Activated CD4-positive, alpha-beta T cell treated with anti-CD3 and anti-CD28 coated beads, Interleukin-2, Interleukin-4, amounts not matched to agents 100 ng/mL and 50 ng/mL, durations not matched to agents 16 hours and 8 hours (primary cell): ENCODE measurements at regions not wholly inside any gene's neighbourhood (a gene's known extent, or its start where the extent isn't known, plus 50 kb on each side); places are given as distances from the start of the nearest gene placed in this dataset.

ENCODE experiments used
- DNase-seq: peaks from one replicate; pipeline ENCODE4 v3.0.0-alpha.2; 2020; ENCODE audit warnings: low spot score

DNA sequence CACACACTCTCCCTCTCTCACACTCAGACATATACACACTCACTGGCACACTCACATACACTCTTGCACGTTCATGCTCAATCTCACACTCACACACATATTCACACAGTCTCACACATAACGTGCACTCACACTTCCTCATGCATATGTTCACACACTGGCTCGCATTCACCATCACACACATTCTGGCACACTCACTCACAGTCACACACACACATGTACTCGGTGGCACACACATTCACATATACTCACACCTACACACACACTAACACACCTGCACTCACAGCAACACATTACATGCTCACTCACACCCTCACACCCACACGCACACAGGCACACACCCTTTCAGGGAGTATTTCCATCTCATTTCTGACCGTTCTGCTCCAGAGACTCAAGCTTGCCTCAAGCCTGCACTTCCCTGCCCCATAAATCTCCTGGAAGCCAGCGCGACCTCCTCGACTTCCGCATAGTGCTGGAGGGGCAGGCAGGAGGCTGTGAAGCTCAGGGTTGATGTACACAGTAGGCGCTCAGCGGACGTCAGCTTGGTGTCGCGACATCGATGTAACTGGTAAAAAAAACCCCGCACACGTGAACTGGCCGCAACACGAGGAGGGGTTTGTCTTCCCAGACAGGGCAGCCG lies 66.7 kb upstream of the FOXF1 start:
- no peak for DNase-seq

GRCh38 chr16:86444261-86444660 lies 66.1 kb upstream of the FOXF1 start:
- DNase-seq, result no peak

GRCh38 chr16:86444661-86445060 lies 65.7 kb upstream of the FOXF1 start:
- no peak for DNase-seq

GRCh38 chr16:86446279-86446678 lies 64.0 kb upstream of the FOXF1 start:
- no peak for DNase-seq

DNA sequence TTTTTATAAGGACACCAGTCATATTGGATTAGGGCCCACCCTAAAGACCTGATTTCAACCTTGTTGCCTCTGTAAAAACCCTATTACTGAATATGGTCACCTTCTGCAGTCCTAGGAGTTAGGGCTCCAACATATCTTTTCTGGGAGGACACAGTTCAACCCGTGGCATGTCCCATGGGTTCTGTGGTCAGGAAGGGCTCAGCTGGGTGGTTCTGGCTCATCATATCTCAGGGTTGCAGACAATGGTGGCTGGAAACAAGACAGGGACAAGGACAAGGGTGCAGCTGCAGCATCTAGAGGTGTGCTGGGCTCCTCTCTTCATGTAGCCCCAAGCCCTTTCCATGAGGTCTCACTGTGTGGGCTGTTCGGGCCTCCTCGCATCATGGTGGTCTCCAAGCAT lies 63.1 kb upstream of the FOXF1 start:
- DNase-seq, result no peak

- DNase-seq, result no peak
Observed at GRCh38 chr16:86448306-86448890, 61.9 kb upstream of the FOXF1 start.

GRCh38 chr16:86449446-86450095 lies 60.8 kb upstream of the FOXF1 start:
- DNase-seq, result no peak

- no peak for DNase-seq
Observed at GRCh38 chr16:86450691-86451090, 59.6 kb upstream of the FOXF1 start.

DNA sequence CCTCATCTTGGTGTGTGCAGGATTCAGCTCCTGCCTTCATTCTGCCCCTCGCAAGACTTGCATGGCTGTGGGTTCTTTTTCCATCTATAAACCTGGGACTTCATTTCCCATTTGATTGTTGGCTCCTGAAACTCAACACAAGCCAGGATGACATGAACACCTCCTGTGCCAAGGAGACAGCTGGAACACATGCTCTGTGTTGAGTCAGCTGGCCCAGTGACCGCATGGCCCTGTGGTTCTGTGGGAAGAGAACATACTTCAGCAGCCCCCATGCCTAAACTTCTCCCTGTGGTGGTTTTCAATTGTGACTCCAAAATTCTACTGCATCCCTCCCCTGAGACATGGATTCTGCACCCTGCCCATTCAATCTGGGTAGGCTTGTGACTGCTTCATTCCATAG lies 57.9 kb upstream of the FOXF1 start:
- DNase-seq, result no peak

DNA sequence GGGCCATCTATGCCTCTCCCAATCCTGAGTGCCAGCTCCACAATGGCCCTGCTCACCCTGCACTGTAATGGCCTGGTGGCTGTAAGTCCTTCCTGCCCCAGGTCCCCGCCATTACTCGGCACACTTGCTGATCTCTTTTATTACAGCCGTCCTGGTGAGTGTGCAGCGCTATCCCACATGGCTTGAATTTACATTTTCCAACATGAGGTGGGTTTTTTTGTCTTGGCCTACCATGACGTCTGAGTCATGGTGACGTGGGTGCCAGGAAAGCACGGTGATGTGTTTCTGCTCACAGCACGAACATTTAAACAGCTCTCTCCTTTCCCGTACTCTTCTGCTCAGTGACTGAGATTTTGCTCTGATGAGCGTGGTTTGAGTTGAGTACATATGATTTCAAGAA lies 55.2 kb upstream of the FOXF1 start:
- DNase-seq, result no peak

DNA sequence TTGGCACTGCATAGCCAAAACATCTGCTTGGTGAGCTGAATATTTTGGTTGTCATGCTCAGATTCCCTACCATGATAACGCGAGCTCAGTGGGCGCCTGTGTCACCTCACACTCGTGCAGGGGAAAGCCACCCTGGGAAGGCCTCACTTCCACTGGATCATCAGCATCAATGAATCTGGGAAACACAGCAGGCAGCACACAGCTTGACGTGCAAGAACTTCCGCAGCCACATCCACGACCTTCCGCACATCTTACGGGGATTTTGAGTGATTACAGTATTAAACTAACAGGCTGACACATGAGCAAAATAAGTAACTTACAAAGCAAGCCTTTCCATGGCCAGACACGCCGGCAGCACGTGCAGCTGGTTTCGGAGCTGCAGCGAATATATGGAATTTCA lies 54.7 kb upstream of the FOXF1 start:
- no peak for DNase-seq

DNA sequence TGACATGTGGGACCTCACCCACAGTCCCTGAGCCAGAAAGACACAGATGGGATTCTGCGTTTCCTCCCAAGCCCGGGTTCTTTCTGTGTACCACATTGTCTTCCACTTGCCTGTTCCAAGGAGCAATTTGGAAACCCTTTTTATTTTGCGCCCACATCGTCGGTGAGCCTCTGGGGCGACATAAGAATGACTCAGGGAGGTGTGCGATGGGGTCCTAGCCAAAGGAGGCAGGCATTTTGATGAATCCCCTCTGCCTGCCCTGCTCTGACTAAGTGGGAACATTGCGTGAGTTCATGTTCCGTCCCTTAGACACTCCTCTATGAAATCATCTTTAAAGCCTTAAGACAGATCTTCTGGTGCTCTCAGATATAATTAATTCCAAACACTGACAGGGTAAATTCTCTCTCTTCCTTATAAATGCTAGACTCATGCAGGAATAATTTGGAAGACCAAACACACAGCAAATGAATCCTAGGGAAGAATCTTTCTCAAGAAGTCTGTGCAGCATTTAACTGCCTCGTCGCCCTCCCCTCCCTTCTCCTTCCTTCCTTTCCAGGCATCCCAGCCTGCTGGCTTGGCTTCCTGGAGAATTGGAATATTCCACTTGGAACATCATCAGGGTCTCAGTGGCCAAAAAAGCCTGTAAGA lies 52.7 kb upstream of the FOXF1 start:
- no peak for DNase-seq

GRCh38 chr16:86458149-86458777 lies 52.1 kb upstream of the FOXF1 start:
- no peak for DNase-seq

GRCh38 chr16:86459266-86459665 lies 51.1 kb upstream of the FOXF1 start:
- DNase-seq, result no peak
